Adrenal gland (tissue), 9 donors: ENCODE measurements at regions not wholly inside any gene's neighbourhood (a gene's known extent, or its start where the extent isn't known, plus 50 kb on each side); places are given as distances from the start of the nearest gene placed in this dataset.

ENCODE experiments used
- DNase-seq, 7 donors: peaks; one replicate each; pipeline ENCODE4 v3.0.0-alpha.2; 2019 to 2020
- H3K27ac ChIP-seq, 5 donors: fragments of 200-600 bp; sonication (generic) in 4 of 5; 1 replicate in 3 of 5; 2 replicates in 2 of 5; pipeline versions ENCODE4 v1.5.1 to v1.8.0; 2016 to 2020; ENCODE audit warnings: mild to moderate bottlenecking in 1 of 5
- H3K27me3 ChIP-seq: fragments of 200-600 bp; 2 replicates; pipeline ENCODE4 v1.8.0; 2021
- H3K36me3 ChIP-seq, 2 donors: fragments of 200-600 bp; replicated peaks in 1 of 2; 1 replicate in 1 of 2; 2 replicates in 1 of 2; pipeline versions ENCODE4 v1.5.1 to v1.8.0; 2018 to 2022
- H3K4me1 ChIP-seq, 2 donors: fragments of 200-600 bp; replicated peaks in 1 of 2; 1 replicate in 1 of 2; 2 replicates in 1 of 2; pipeline versions ENCODE4 v1.5.1 to v1.8.0; 2018 to 2021
- H3K4me3 ChIP-seq, 4 donors: fragments of 200-600 bp; sonication (generic) in 3 of 4; one replicate each; pipeline ENCODE4 v1.5.1; 2016 to 2018
- H3K9me3 ChIP-seq, 3 donors: fragments of 200-600 bp; sonication (generic) in 1 of 3; replicated peaks in 1 of 3; 1 replicate in 2 of 3; 2 replicates in 1 of 3; pipeline versions ENCODE4 v1.5.1 to v1.8.0; 2016 to 2021
- POLR2A ChIP-seq, 2 donors: fragments of 450-650 bp; IDR thresholded peaks; one replicate each; pipeline ENCODE4 v1.6.1; 2017; ENCODE audit warnings: antibody characterized with exemption in 2 of 2, mild to moderate bottlenecking in 2 of 2, moderate library complexity in 1 of 2
- WGBS, 4 donors: extraction: QIAGEN DNeasy Blood & Tissue Kit in 2 of 4; methylation state at CpG; one replicate each; pipeline versions ENCODE4 v1.1.5 to v1.1.7; 2013 to 2017; 5-methylcytosine and 5-hydroxymethylcytosine counted together
- intact Hi-C, 2 donors: fragments of 100-400 bp; cut with DNase I; formaldehyde crosslinking; loops; one replicate each; pipeline versions ENCODE4 v1.14.1 to v1.15.0; 2022 to 2023
- TF ChIP-seq, protein P1 (sequence below), 6 experiments: fragments of 450-650 bp in 4 of 6; fragments of 200-600 bp in 2 of 6; sonication (generic) in 1 of 6; IDR thresholded peaks; 1 replicate in 5 of 6; 2 replicates in 1 of 6; pipeline versions ENCODE4 v1.5.1 to v1.8.0; 2016 to 2021; ENCODE audit warnings: antibody characterized with exemption in 6 of 6, mild to moderate bottlenecking in 2 of 6, moderate library complexity in 1 of 6
- donor health status: healthy with polysubstance abuse.
- donor health status: Bipolar disorder and iron deficiency.
- donor health status: DM: yes; HTN: yes; CAD: no.
- donor health status: DM: no; HTN: no; CAD: no.
- donor health status: DM: no; HTN: no; CAD: no.

- intact Hi-C loops = no loop called here
- H3K27ac ChIP-seq = no peak overlapping the region
- no peaks in the 10 kb centered on the region for H3K9me3 ChIP-seq
- H3K36me3 ChIP-seq = no peaks in the 10 kb centered on the region
- DNase-seq = no peak
- H3K4me3 ChIP-seq = no peak overlapping the region
- WGBS, 4 donors = 81 to 88% (median 85%) methylated on average over 3 of the region's 3 CpGs
- no peaks in the 10 kb centered on the region for H3K4me1 ChIP-seq
- TF ChIP-seq, protein P1, sequence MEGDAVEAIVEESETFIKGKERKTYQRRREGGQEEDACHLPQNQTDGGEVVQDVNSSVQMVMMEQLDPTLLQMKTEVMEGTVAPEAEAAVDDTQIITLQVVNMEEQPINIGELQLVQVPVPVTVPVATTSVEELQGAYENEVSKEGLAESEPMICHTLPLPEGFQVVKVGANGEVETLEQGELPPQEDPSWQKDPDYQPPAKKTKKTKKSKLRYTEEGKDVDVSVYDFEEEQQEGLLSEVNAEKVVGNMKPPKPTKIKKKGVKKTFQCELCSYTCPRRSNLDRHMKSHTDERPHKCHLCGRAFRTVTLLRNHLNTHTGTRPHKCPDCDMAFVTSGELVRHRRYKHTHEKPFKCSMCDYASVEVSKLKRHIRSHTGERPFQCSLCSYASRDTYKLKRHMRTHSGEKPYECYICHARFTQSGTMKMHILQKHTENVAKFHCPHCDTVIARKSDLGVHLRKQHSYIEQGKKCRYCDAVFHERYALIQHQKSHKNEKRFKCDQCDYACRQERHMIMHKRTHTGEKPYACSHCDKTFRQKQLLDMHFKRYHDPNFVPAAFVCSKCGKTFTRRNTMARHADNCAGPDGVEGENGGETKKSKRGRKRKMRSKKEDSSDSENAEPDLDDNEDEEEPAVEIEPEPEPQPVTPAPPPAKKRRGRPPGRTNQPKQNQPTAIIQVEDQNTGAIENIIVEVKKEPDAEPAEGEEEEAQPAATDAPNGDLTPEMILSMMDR (IDR thresholded peaks at IDR 0.05) = no peak
- TF ChIP-seq POLR2A (IDR thresholded peaks at IDR 0.05) = no peak
- peaks cover 2% of the 10 kb centered on the region for H3K27me3 ChIP-seq
Measured at GRCh38 chr2:151087377-151087776, 174.3 kb downstream of the RBM43 start.

DNA sequence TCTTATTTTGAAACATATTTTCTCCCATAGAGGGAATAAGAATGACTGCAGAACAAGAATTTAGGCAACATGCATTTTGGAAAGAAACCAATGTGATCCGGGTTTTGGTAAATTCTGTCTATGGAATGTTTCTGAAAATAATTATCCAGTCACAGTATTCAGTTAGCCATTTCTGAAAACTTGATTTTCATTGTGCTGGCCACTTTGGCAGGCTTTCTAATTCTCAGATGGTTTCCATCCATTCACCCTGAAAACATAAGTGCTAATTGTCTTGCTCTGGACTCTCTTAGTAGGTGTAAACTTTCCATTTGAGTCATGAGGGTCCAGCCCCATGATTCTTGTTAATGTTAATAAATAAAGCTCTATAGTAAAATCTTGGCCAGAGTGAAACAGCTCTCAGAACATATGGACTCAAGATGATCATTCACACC, 176.5 kb downstream of the RBM43 start:
- no peaks in the 10 kb centered on the region for H3K36me3 ChIP-seq
- no peaks in the 10 kb centered on the region for H3K9me3 ChIP-seq
- no peak for DNase-seq
- H3K27ac ChIP-seq = no peak overlapping the region
- H3K4me3 ChIP-seq = no peak overlapping the region
- no peaks in the 10 kb centered on the region for H3K4me1 ChIP-seq
- H3K27me3 ChIP-seq = no peaks in the 10 kb centered on the region
- WGBS, 4 donors = 71 to 85% (median 76%) methylated on average over 1 of the region's 1 CpG
- TF ChIP-seq, protein P1 (IDR thresholded peaks at IDR 0.05) = no peak
- TF ChIP-seq POLR2A (IDR thresholded peaks at IDR 0.05) = no peak
- intact Hi-C loops = no loop called here

DNA sequence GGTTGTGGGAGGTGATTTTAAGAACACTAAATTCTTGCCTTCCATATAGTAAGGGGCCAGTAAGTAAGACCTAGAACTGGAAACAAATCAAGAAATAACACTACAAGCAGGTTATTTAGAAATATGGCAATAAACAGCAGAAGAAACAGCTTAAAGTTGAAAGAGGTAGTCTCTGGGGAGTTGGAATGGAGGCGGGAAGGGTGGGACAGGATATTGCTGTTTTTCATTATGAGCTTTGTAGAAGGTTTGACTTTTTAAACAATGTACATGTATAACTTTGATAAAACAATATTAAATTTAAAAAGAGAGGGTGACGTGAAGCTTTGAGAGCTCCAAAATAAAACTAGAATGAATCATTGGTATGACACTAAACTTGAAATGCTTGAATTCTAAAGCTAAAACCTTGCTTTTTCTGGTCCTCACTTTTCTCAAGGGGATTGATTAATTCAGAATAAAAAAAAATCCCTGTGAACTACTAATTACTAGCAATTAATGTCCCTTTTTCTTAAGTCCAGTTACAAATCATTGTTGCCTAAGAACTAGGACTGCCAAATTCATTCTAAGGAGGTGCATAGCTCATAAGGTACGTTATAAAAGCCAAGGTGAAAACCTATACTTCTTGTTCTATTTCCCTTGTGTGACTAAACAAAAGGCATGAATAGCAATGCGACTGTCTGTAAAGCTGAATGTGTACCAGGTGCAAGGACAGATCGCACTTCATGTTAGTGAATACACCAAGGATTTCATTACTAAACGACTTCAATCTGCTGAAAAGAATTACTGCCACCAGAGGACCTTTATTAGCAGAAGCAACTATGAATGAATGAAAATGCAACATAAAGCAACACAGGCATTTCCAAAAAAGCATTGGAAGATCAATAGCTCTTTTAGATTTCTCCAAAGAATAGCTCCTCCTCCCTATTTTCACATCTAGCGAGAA, 177.5 kb downstream of the RBM43 start:
- DNase-seq = no peak
- H3K4me3 ChIP-seq = no peak overlapping the region
- no peaks in the 10 kb centered on the region for H3K9me3 ChIP-seq
- TF ChIP-seq POLR2A (IDR thresholded peaks at IDR 0.05) = no peak
- TF ChIP-seq, protein P1 (IDR thresholded peaks at IDR 0.05) = no peak
- H3K27ac ChIP-seq = no peak overlapping the region
- intact Hi-C loops = no loop called here
- H3K4me1 ChIP-seq = no peaks in the 10 kb centered on the region
- WGBS, 4 donors = 62 to 78% (median 71%) methylated on average over 7 of the region's 7 CpGs
- no peaks in the 10 kb centered on the region for H3K27me3 ChIP-seq
- no peaks in the 10 kb centered on the region for H3K36me3 ChIP-seq

GRCh38 chr2:151078889-151079288, 182.8 kb downstream of the RBM43 start:
- intact Hi-C loops = no loop called here
- TF ChIP-seq POLR2A (IDR thresholded peaks at IDR 0.05) = no peak
- TF ChIP-seq, protein P1 (IDR thresholded peaks at IDR 0.05) = no peak
- H3K4me3 ChIP-seq = no peak overlapping the region

More at GRCh38 chr2:151078889-151079288, 182.8 kb downstream of the RBM43 start:
- Histone ChIP-seq H3K4me1 (no peaks in the 10 kb centered on the region), H3K27ac (no peak overlapping the region), H3K27me3 (no peaks in the 10 kb centered on the region), H3K9me3 (no peaks in the 10 kb centered on the region), H3K36me3 (no peaks in the 10 kb centered on the region)
- no peak for DNase-seq
